HEK293 (cell line): ENCODE measurements at regions not wholly inside any gene's neighbourhood (a gene's known extent, or its start where the extent isn't known, plus 50 kb on each side); places are given as distances from the start of the nearest gene placed in this dataset.
"Not testable (repeated sequence)": the region's sequence is repeated elsewhere in the genome, so short reads cannot be mapped to it uniquely, and the experiment has no call there.

Source experiments
- CTCF ChIA-PET: fragments of 350-600 bp; formaldehyde crosslinking; extraction: SDS; loops from one replicate; lab custom pipeline; 2021; ENCODE audit warnings: antibody characterized with exemption; lab: Yijun Ruan, JAX
- POLR2A ChIA-PET: fragments of 300-600 bp; formaldehyde crosslinking; extraction: SDS; loops from one replicate; lab custom pipeline; 2020; ENCODE audit warnings: antibody characterized with exemption, inconsistent platforms; lab: Yijun Ruan, JAX
- H3K27ac ChIP-seq: fragments of 200-500 bp; sonication (Bioruptor generic); 2 replicates; pipeline ENCODE4 v1.5.1; 2014; ENCODE audit warnings: low read depth, low read length, control low read depth, inconsistent platforms; ENCODE audit errors: extremely low read depth
- H3K36me3 ChIP-seq, 2 experiments: fragments of 200-500 bp in 1 of 2; sonication (Bioruptor generic) in 1 of 2; 1 replicate in 1 of 2; 2 replicates in 1 of 2; pipeline ENCODE4 v1.5.1; 2014 to 2017; ENCODE audit warnings: inconsistent platforms in 2 of 2, low read length in 2 of 2; ENCODE audit not compliant: control insufficient read depth in 2 of 2, insufficient read depth in 1 of 2
- H3K4me1 ChIP-seq: fragments of 200-500 bp; sonication (Bioruptor generic); 2 replicates; pipeline ENCODE4 v1.5.1; 2014; ENCODE audit warnings: mild to moderate bottlenecking, low read length, inconsistent platforms; ENCODE audit not compliant: control insufficient read depth, insufficient read depth
- H3K4me3 ChIP-seq: 2 replicates; pipeline ENCODE4 v1.5.1; 2011; ENCODE audit warnings: low read depth, mild to moderate bottlenecking, control low read depth, low read length, moderate library complexity
- H3K9me3 ChIP-seq: fragments of 200-500 bp; sonication (Bioruptor generic); 2 replicates; pipeline ENCODE4 v1.5.1; 2014; ENCODE audit warnings: low read depth, low read length, inconsistent platforms; ENCODE audit not compliant: control insufficient read depth, insufficient read depth
- HOXC10 ChIP-seq: sonication (generic); formaldehyde crosslinking; IDR thresholded peaks from 2 replicates; pipeline ENCODE4 v1.8.1; 2023; ENCODE audit warnings: mild to moderate bottlenecking, missing genetic modification reagents
- SETDB1 ChIP-seq: IDR thresholded peaks from one replicate; pipeline ENCODE4 v1.6.1; 2017; ENCODE audit warnings: mild to moderate bottlenecking, low read length, moderate library complexity, mixed read lengths; ENCODE audit not compliant: insufficient read length
- YY1 ChIP-seq: fragments of 450-650 bp; formaldehyde crosslinking; IDR thresholded peaks from 2 replicates; pipeline ENCODE4 v1.5.1; 2018; ENCODE audit warnings: missing biosample characterization, missing genetic modification characterization
- YY2 ChIP-seq: fragments of 450-650 bp; formaldehyde crosslinking; IDR thresholded peaks from 2 replicates; pipeline ENCODE4 v1.5.1; 2016; ENCODE audit warnings: missing biosample characterization, missing genetic modification characterization
- ZBTB7A ChIP-seq: fragments of 450-650 bp; formaldehyde crosslinking; IDR thresholded peaks from 2 replicates; pipeline ENCODE4 v1.5.1; 2016; ENCODE audit warnings: low read depth, missing biosample characterization, missing genetic modification characterization
- ZNF114 ChIP-seq: fragments of 450-650 bp; formaldehyde crosslinking; IDR thresholded peaks from 2 replicates; pipeline ENCODE4 v1.5.0; 2017; ENCODE audit warnings: missing biosample characterization, missing genetic modification characterization
- ZNF121 ChIP-seq: fragments of 450-650 bp; formaldehyde crosslinking; IDR thresholded peaks from 2 replicates; pipeline ENCODE4 v1.5.1; 2016; ENCODE audit warnings: missing biosample characterization, missing genetic modification characterization
- ZNF155 ChIP-seq: fragments of 450-650 bp; formaldehyde crosslinking; IDR thresholded peaks from 2 replicates; pipeline ENCODE4 v1.5.1; 2016; ENCODE audit warnings: missing biosample characterization, missing genetic modification characterization
- ZNF19 ChIP-seq: fragments of 450-650 bp; formaldehyde crosslinking; IDR thresholded peaks from 2 replicates; pipeline ENCODE4; 2016; ENCODE audit warnings: missing biosample characterization, missing genetic modification characterization, low read depth
- ZNF366 ChIP-seq: fragments of 450-650 bp; formaldehyde crosslinking; conservative IDR thresholded peaks from 2 replicates; pipeline ENCODE4 v1.5.1; 2016; ENCODE audit warnings: missing biosample characterization, missing genetic modification characterization
- ZNF423 ChIP-seq: fragments of 450-650 bp; formaldehyde crosslinking; IDR thresholded peaks from 2 replicates; pipeline ENCODE4 v1.5.1; 2016; ENCODE audit warnings: missing biosample characterization, missing genetic modification characterization
- ZNF433 ChIP-seq: fragments of 450-650 bp; formaldehyde crosslinking; IDR thresholded peaks from 2 replicates; pipeline ENCODE4 v1.5.1; 2016; ENCODE audit warnings: missing biosample characterization, missing genetic modification characterization, low read depth
- ZNF585B ChIP-seq: fragments of 450-650 bp; formaldehyde crosslinking; IDR thresholded peaks from 2 replicates; pipeline ENCODE4 v1.5.1; 2016; ENCODE audit warnings: missing biosample characterization, missing genetic modification characterization
- ZNF626 ChIP-seq: fragments of 450-650 bp; sonication (Bioruptor Pico); formaldehyde crosslinking; IDR thresholded peaks from 2 replicates; pipeline ENCODE4 v1.5.1; 2018; ENCODE audit warnings: missing biosample characterization, missing genetic modification characterization, inconsistent platforms
- TF ChIP-seq, protein P1 (sequence below): fragments of 450-650 bp; formaldehyde crosslinking; conservative IDR thresholded peaks from 2 replicates; pipeline ENCODE4 v1.5.1; 2016; ENCODE audit warnings: low read depth, missing biosample characterization, missing genetic modification characterization
- TF ChIP-seq, protein P2 (sequence below): fragments of 450-650 bp; formaldehyde crosslinking; IDR thresholded peaks from 2 replicates; pipeline ENCODE4 v1.5.1; 2016; ENCODE audit warnings: missing biosample characterization, missing genetic modification characterization
- TF ChIP-seq, protein P3 (sequence below): fragments of 450-650 bp; formaldehyde crosslinking; IDR thresholded peaks from 2 replicates; pipeline ENCODE4 v1.5.1; 2016; ENCODE audit warnings: missing biosample characterization, missing genetic modification characterization
- TF ChIP-seq, protein P4 (sequence below): fragments of 450-650 bp; formaldehyde crosslinking; conservative IDR thresholded peaks from 2 replicates; pipeline ENCODE4 v1.5.1; 2016; ENCODE audit warnings: low read depth, missing biosample characterization, missing genetic modification characterization

DNA sequence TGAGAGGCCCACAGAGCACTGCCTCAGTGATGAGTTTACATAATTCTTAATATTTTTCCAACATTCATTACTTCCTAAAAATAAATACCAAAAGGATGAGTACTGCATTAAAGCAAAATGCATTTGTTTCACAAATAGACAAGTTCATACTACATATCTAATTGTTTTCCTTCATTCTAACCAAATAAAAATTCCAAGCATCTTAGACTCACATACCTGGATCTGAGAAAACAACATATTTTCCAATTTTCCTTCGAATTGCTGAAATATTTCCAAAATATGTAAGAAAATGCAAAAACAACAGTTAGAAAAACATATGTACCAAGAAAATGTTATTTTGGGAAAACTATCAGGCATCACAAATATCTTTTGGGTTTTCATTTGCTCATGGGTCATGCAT, 127.9 kb upstream of the CEP126 start:
- Histone ChIP-seq H3K9me3 (no peaks in the 10 kb centered on the region), H3K4me3 (no peak overlapping the region), H3K27ac (no peak overlapping the region), H3K4me1 (no peaks in the 10 kb centered on the region), H3K36me3 (no peaks in the 10 kb centered on the region)
- TF ChIP-seq ZNF155 = no peak
- TF ChIP-seq, protein P1, sequence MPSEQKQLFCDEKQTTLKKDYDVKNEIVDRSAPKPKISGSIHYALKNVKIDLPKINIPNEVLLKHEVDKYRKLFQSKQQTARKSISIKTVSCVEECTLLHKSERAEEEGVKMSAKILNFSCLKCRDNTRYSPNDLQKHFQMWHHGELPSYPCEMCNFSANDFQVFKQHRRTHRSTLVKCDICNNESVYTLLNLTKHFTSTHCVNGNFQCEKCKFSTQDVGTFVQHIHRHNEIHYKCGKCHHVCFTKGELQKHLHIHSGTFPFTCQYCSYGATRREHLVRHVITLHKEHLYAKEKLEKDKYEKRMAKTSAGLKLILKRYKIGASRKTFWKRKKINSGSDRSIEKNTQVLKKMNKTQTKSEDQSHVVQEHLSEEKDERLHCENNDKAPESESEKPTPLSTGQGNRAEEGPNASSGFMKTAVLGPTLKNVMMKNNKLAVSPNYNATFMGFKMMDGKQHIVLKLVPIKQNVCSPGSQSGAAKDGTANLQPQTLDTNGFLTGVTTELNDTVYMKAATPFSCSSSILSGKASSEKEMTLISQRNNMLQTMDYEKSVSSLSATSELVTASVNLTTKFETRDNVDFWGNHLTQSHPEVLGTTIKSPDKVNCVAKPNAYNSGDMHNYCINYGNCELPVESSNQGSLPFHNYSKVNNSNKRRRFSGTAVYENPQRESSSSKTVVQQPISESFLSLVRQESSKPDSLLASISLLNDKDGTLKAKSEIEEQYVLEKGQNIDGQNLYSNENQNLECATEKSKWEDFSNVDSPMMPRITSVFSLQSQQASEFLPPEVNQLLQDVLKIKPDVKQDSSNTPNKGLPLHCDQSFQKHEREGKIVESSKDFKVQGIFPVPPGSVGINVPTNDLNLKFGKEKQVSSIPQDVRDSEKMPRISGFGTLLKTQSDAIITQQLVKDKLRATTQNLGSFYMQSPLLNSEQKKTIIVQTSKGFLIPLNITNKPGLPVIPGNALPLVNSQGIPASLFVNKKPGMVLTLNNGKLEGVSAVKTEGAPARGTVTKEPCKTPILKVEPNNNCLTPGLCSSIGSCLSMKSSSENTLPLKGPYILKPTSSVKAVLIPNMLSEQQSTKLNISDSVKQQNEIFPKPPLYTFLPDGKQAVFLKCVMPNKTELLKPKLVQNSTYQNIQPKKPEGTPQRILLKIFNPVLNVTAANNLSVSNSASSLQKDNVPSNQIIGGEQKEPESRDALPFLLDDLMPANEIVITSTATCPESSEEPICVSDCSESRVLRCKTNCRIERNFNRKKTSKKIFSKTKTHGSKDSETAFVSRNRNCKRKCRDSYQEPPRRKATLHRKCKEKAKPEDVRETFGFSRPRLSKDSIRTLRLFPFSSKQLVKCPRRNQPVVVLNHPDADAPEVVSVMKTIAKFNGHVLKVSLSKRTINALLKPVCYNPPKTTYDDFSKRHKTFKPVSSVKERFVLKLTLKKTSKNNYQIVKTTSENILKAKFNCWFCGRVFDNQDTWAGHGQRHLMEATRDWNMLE (tag by site-specific recombination) = no peak
- CTCF ChIA-PET = interaction anchor here (1.5 kb wide), 1 partner anchor 27 kb away, joined by 3 read pairs; no protein-coding TSS in a partner anchor
- POLR2A ChIA-PET = no interaction called here

DNA sequence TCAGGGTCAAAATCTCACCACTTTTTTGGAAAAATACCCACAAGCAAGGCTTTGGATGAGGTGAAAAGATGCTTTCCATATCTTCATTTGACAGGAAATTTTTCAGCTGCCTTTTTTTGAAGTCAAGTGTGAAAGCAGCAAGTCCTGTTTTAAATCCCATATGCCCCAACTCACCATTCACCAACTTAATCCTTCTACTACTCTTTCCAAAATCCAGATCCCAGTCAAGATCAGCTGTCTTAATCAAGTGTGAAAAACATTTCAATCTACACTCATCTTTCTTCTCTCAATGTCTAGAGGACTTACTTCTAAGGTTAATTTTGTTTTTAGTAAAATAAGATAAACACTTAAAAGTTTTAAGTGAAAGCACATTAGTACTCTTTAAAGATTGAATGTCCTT, 128.4 kb upstream of the CEP126 start:
- Histone ChIP-seq H3K9me3 (no peaks in the 10 kb centered on the region), H3K36me3 (no peaks in the 10 kb centered on the region), H3K4me1 (no peaks in the 10 kb centered on the region), H3K27ac (no peak overlapping the region), H3K4me3 (no peak overlapping the region)
- ChIA-PET CTCF (interaction anchor here (1.0 to 1.5 kb wide), 2 partner anchors 26 to 75 kb away, joined by 3 to 4 read pairs; no protein-coding TSS in a partner anchor), POLR2A (no interaction called here)
- TF ChIP-seq ZBTB7A (no peak), ZNF433 (tag by site-specific recombination) (no peak)
- TF ChIP-seq, protein P2, sequence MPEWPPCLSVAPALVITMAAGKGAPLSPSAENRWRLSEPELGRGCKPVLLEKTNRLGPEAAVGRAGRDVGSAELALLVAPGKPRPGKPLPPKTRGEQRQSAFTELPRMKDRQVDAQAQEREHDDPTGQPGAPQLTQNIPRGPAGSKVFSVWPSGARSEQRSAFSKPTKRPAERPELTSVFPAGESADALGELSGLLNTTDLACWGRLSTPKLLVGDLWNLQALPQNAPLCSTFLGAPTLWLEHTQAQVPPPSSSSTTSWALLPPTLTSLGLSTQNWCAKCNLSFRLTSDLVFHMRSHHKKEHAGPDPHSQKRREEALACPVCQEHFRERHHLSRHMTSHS = no peak

DNA sequence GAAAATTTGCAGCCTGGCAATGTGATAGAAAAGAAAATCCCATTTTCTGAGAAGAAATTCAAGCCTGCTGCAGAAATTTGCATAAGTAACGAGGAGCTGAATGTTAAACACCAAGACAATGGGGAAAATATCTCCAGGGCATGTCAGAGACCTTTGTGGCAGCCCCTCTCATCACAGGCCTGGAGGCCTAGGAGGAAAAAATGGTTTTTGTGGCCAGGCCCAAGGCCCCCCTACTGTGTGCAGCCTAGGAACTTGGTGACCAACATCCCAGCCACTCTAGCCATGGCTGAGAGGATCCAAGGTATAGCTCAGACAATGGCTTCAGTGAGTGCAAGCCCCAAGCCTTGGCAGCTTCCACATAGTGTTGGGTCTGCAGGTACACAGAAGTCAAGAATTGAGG, 135.6 kb upstream of the CEP126 start:
- H3K36me3 ChIP-seq, CTCF ChIA-PET: not testable (repeated sequence)
- TF ChIP-seq ZNF585B (tag by site-specific recombination) = peak; percentile 82
- TF ChIP-seq, all 188 proteins: peak for 1; not testable (repeated sequence) for 187
- H3K4me3 ChIP-seq, H3K9me3 ChIP-seq, H3K27ac ChIP-seq, POLR2A ChIA-PET, H3K4me1 ChIP-seq: not testable (repeated sequence)

DNA sequence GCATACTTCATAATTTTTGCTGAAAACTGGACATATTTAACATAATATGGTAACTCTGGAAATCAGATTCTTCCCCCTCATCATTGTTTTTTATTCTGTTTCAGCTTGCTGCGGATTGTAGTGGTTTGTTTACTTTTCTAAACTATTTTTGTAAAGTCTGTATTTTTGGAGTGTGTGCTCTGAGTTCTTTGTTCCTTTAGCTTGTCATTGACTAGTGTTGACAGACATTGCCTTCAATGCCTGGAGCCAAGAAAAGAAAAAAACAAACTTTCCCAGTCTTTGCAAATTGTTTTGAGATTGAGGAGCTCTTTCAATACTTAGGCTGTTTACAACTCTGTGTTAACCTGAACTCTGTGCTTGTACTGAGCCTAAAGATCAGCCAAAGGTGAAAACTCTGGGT, 137.3 kb upstream of the CEP126 start:
- ChIA-PET POLR2A (no interaction called here), CTCF (interaction anchor here (0.6 kb wide), 1 partner anchor 37 kb away, joined by 4 read pairs; no protein-coding TSS in a partner anchor)
- no peaks in the 10 kb centered on the region for H3K36me3 ChIP-seq
- no peak overlapping the region for H3K27ac ChIP-seq
- H3K9me3 ChIP-seq = no peaks in the 10 kb centered on the region
- H3K4me3 ChIP-seq = no peak overlapping the region
- no peaks in the 10 kb centered on the region for H3K4me1 ChIP-seq
- TF ChIP-seq, protein P3, sequence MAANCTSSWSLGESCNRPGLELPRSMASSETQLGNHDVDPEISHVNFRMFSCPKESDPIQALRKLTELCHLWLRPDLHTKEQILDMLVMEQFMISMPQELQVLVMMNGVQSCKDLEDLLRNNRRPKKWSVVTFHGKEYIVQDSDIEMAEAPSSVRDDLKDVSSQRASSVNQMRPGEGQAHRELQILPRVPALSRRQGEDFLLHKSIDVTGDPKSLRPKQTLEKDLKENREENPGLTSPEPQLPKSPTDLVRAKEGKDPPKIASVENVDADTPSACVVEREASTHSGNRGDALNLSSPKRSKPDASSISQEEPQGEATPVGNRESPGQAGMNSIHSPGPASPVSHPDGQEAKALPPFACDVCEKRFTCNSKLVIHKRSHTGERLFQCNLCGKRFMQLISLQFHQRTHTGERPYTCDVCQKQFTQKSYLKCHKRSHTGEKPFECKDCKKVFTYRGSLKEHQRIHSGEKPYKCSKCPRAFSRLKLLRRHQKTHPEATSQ (tag by site-specific recombination) = no peak
- no peak for TF ChIP-seq SETDB1
- no peak for TF ChIP-seq ZNF366
- no peak for TF ChIP-seq YY2 (tag by site-specific recombination)
- TF ChIP-seq YY1 (tag by site-specific recombination) = no peak
- TF ChIP-seq ZNF626 (tag by site-specific recombination) = no peak
- no peak for TF ChIP-seq HOXC10 (CRISPR knock-in tag)
- no peak for TF ChIP-seq ZNF423 (tag by site-specific recombination)
- no peak for TF ChIP-seq ZNF121 (tag by site-specific recombination)
- TF ChIP-seq, protein P4, sequence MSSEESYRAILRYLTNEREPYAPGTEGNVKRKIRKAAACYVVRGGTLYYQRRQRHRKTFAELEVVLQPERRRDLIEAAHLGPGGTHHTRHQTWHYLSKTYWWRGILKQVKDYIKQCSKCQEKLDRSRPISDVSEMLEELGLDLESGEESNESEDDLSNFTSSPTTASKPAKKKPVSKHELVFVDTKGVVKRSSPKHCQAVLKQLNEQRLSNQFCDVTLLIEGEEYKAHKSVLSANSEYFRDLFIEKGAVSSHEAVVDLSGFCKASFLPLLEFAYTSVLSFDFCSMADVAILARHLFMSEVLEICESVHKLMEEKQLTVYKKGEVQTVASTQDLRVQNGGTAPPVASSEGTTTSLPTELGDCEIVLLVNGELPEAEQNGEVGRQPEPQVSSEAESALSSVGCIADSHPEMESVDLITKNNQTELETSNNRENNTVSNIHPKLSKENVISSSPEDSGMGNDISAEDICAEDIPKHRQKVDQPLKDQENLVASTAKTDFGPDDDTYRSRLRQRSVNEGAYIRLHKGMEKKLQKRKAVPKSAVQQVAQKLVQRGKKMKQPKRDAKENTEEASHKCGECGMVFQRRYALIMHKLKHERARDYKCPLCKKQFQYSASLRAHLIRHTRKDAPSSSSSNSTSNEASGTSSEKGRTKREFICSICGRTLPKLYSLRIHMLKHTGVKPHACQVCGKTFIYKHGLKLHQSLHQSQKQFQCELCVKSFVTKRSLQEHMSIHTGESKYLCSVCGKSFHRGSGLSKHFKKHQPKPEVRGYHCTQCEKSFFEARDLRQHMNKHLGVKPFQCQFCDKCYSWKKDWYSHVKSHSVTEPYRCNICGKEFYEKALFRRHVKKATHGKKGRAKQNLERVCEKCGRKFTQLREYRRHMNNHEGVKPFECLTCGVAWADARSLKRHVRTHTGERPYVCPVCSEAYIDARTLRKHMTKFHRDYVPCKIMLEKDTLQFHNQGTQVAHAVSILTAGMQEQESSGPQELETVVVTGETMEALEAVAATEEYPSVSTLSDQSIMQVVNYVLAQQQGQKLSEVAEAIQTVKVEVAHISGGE (tag by site-specific recombination) = no peak
- no peak for TF ChIP-seq ZNF114 (tag by site-specific recombination)
- no peak for TF ChIP-seq ZNF19
